ENCODE measurements at regions not wholly inside any gene's neighbourhood (a gene's known extent, or its start where the extent isn't known, plus 50 kb on each side); places are given as distances from the start of the nearest gene placed in this dataset.

GRCh38 chr1:29427614-29428279 is 191.4 kb downstream of the PTPRU start:
- no peak for TF ChIP-seq POLR2AphosphoS5 (IDR thresholded peaks at IDR 0.05; ENCODE audit: low read depth, low read length)
- TF ChIP-seq FOXP2 (optimal IDR thresholded peaks at IDR 0.05; ENCODE audit: borderline replicate concordance, extremely low read depth, extremely low read length, insufficient read depth): no peak
- TF ChIP-seq REST (IDR thresholded peaks at IDR 0.05; ENCODE audit: insufficient read depth in 1 of 2, low read depth in 2 of 2, low read length in 2 of 2): no peak
- TF ChIP-seq SIN3A (IDR thresholded peaks at IDR 0.05; ENCODE audit: borderline replicate concordance, insufficient read depth, low read length): no peak

All from PFSK-1 (cell line).